ENCODE measurements at regions not wholly inside any gene's neighbourhood (a gene's known extent, or its start where the extent isn't known, plus 50 kb on each side); places are given as distances from the start of the nearest gene placed in this dataset.

GRCh38 chr12:72793796-72794195 is 521.6 kb downstream of the TRHDE start:
- no peaks in the 10 kb centered on the region for H3K36me3 ChIP-seq
- H3K27me3 ChIP-seq: no peaks in the 10 kb centered on the region
- no peak for ATAC-seq
- H3K4me3 ChIP-seq: no peak overlapping the region
- WGBS (ENCODE audit: insufficient coverage, low coverage, low lambda C conversion rate, missing lambda C conversion rate): 62% methylated on average over 1 of the region's 1 CpG
- TF ChIP-seq CTCF (IDR thresholded peaks at IDR 0.05) (no peak), POLR2A (IDR thresholded peaks at IDR 0.05) (no peak)
- intact Hi-C loops (cut with DNase I): no loop called here
- H3K27ac ChIP-seq: no peak overlapping the region
- no peak for DNase-seq
- no peaks in the 10 kb centered on the region for H3K4me1 ChIP-seq
- no peaks in the 10 kb centered on the region for H3K9me3 ChIP-seq

- Histone ChIP-seq H3K4me3 (no peak overlapping the region), H3K27me3 (no peaks in the 10 kb centered on the region), H3K9me3 (no peaks in the 10 kb centered on the region), H3K36me3 (no peaks in the 10 kb centered on the region), H3K27ac (no peak overlapping the region), H3K4me1 (no peaks in the 10 kb centered on the region)
- no peak for ATAC-seq
- intact Hi-C loops (cut with DNase I): no loop called here
- TF ChIP-seq CTCF (IDR thresholded peaks at IDR 0.05): no peak
- TF ChIP-seq POLR2A (IDR thresholded peaks at IDR 0.05): no peak
- DNase-seq: no peak
These were observed 543.3 kb downstream of the TRHDE start for GRCh38 chr12:72815421-72815820.

- H3K27ac ChIP-seq: no peak overlapping the region
- 63% methylated on average over 2 of the region's 2 CpGs for WGBS (ENCODE audit: insufficient coverage, low coverage, low lambda C conversion rate, missing lambda C conversion rate)
- no peaks in the 10 kb centered on the region for H3K27me3 ChIP-seq
- H3K4me3 ChIP-seq: no peak overlapping the region
- H3K9me3 ChIP-seq: no peaks in the 10 kb centered on the region
- ATAC-seq (no peak), DNase-seq (no peak)
- TF ChIP-seq CTCF (IDR thresholded peaks at IDR 0.05) (no peak), POLR2A (IDR thresholded peaks at IDR 0.05) (no peak)
- no peaks in the 10 kb centered on the region for H3K36me3 ChIP-seq
- intact Hi-C loops (cut with DNase I): no loop called here
- H3K4me1 ChIP-seq: no peaks in the 10 kb centered on the region
These were observed 556.6 kb downstream of the TRHDE start for GRCh38 chr12:72828662-72829324.

- Histone ChIP-seq H3K9me3 (no peaks in the 10 kb centered on the region), H3K4me1 (no peaks in the 10 kb centered on the region), H3K27ac (no peak overlapping the region), H3K27me3 (no peaks in the 10 kb centered on the region), H3K4me3 (no peak overlapping the region), H3K36me3 (no peaks in the 10 kb centered on the region)
- WGBS (ENCODE audit: insufficient coverage, low coverage, low lambda C conversion rate, missing lambda C conversion rate): 92% methylated on average over 1 of the region's 1 CpG
- DNase-seq (no peak), ATAC-seq (no peak)
- TF ChIP-seq CTCF (IDR thresholded peaks at IDR 0.05) (no peak), POLR2A (IDR thresholded peaks at IDR 0.05) (no peak)
- intact Hi-C loops (cut with DNase I): no loop called here
These were observed 557.7 kb downstream of the TRHDE start for GRCh38 chr12:72829838-72830237.

- no peak overlapping the region for H3K27ac ChIP-seq
- no peak overlapping the region for H3K4me3 ChIP-seq
- DNase-seq (no peak), ATAC-seq (peak in 3 of 4 donors; percentile 32 to 44 (median 38))
- no peaks in the 10 kb centered on the region for H3K36me3 ChIP-seq
- no peak for TF ChIP-seq CTCF (IDR thresholded peaks at IDR 0.05)
- no peak for TF ChIP-seq POLR2A (IDR thresholded peaks at IDR 0.05)
- no peaks in the 10 kb centered on the region for H3K4me1 ChIP-seq
- 47% methylated on average over 3 of the region's 4 CpGs for WGBS (ENCODE audit: insufficient coverage, low coverage, low lambda C conversion rate, missing lambda C conversion rate)
- intact Hi-C loops (cut with DNase I): no loop called here
- H3K9me3 ChIP-seq: no peaks in the 10 kb centered on the region
- no peaks in the 10 kb centered on the region for H3K27me3 ChIP-seq
These were observed 559.9 kb downstream of the TRHDE start for GRCh38 chr12:72832024-72832423.
